Hepatocyte (in vitro differentiated cells): ENCODE measurements at regions not wholly inside any gene's neighbourhood (a gene's known extent, or its start where the extent isn't known, plus 50 kb on each side); places are given as distances from the start of the nearest gene placed in this dataset.

Source experiments
- DNase-seq: peaks from one replicate; pipeline ENCODE4 v3.0.0-alpha.2; 2016; ENCODE audit warnings: low spot score
- H2AFZ ChIP-seq: fragments of 200-600 bp; sonication (generic); 2 replicates; pipeline ENCODE4 v1.6.0; 2016; ENCODE audit warnings: antibody characterized with exemption, mild to moderate bottlenecking
- H3K27ac ChIP-seq: fragments of 200-600 bp; sonication (generic); 2 replicates; pipeline ENCODE4 v1.5.1; 2016; ENCODE audit warnings: mild to moderate bottlenecking
- H3K27me3 ChIP-seq: fragments of 200-600 bp; sonication (generic); 2 replicates; pipeline ENCODE4 v1.6.1; 2016
- H3K36me3 ChIP-seq: fragments of 200-600 bp; sonication (generic); replicated peaks from 2 replicates; pipeline ENCODE4 v1.5.1; 2016; ENCODE audit warnings: low read depth; ENCODE audit not compliant: insufficient read depth
- H3K4me1 ChIP-seq: fragments of 200-600 bp; sonication (generic); 2 replicates; pipeline ENCODE4 v1.5.1; 2016; ENCODE audit warnings: mild to moderate bottlenecking, moderate library complexity; ENCODE audit not compliant: insufficient read depth
- H3K4me2 ChIP-seq: fragments of 200-600 bp; sonication (generic); 2 replicates; pipeline ENCODE4 v1.6.0; 2016
- H3K4me3 ChIP-seq: fragments of 200-600 bp; sonication (generic); 2 replicates; pipeline ENCODE4 v1.5.1; 2016; ENCODE audit warnings: mild to moderate bottlenecking
- H3K79me2 ChIP-seq: fragments of 200-600 bp; sonication (generic); 2 replicates; pipeline ENCODE4 v1.6.0; 2017; ENCODE audit warnings: mild to moderate bottlenecking
- H3K9me2 ChIP-seq: fragments of 200-600 bp; sonication (generic); replicated peaks from 2 replicates; pipeline ENCODE4 v1.6.0; 2017; ENCODE audit warnings: mild to moderate bottlenecking; ENCODE audit not compliant: insufficient read depth
- H3K9me3 ChIP-seq: fragments of 200-600 bp; sonication (generic); 2 replicates; pipeline ENCODE4 v1.5.1; 2016; ENCODE audit warnings: low read depth, mild to moderate bottlenecking
- H4K20me1 ChIP-seq: fragments of 200-600 bp; sonication (generic); 2 replicates; pipeline ENCODE4 v1.6.0; 2016; ENCODE audit warnings: mild to moderate bottlenecking; ENCODE audit not compliant: insufficient read depth, poor library complexity, severe bottlenecking
- CTCF ChIP-seq: fragments of 200-600 bp; sonication (generic); IDR thresholded peaks from 2 replicates; pipeline ENCODE4 v1.5.1; 2016; ENCODE audit warnings: antibody characterized with exemption, mild to moderate bottlenecking; ENCODE audit not compliant: poor library complexity
- EZH2 ChIP-seq: fragments of 200-600 bp; sonication (generic); IDR thresholded peaks from 2 replicates; pipeline ENCODE4 v1.6.1; 2016; ENCODE audit warnings: antibody characterized with exemption, mild to moderate bottlenecking, borderline replicate concordance
- EZH2phosphoT487 ChIP-seq: fragments of 200-600 bp; sonication (generic); IDR thresholded peaks from one replicate; pipeline ENCODE4 v1.6.1; 2018; ENCODE audit warnings: antibody characterized with exemption, mild to moderate bottlenecking, low read depth, moderate library complexity; ENCODE audit not compliant: unreplicated experiment, severe bottlenecking
- WGBS: methylation state at CpG from one replicate; pipeline ENCODE4 v1.1.6; 2016; ENCODE audit warnings: low lambda C conversion rate; ENCODE audit errors: missing lambda C conversion rate; 5-methylcytosine and 5-hydroxymethylcytosine counted together

GRCh38 chr7:153921408-153921807 lies 130.8 kb upstream of the DPP6 start:
- Histone ChIP-seq H3K79me2 (no peaks in the 10 kb centered on the region), H3K9me3 (no peaks in the 10 kb centered on the region), H2AFZ (no peak overlapping the region), H3K4me2 (no peak overlapping the region), H3K4me1 (no peaks in the 10 kb centered on the region), H4K20me1 (no peaks in the 10 kb centered on the region), H3K27me3 (no peaks in the 10 kb centered on the region), H3K4me3 (no peak overlapping the region), H3K27ac (no peak overlapping the region), H3K9me2 (no peaks in the 10 kb centered on the region), H3K36me3 (no peaks in the 10 kb centered on the region)
- no peak for DNase-seq
- TF ChIP-seq CTCF (no peak), EZH2phosphoT487 (no peak), EZH2 (no peak)
- WGBS, result 83% methylated on average over 3 of the region's 3 CpGs

- H3K4me3 ChIP-seq, result no peak overlapping the region
- no peak for TF ChIP-seq CTCF
- no peak for TF ChIP-seq EZH2
- no peak for TF ChIP-seq EZH2phosphoT487
- H3K79me2 ChIP-seq, result no peaks in the 10 kb centered on the region
- H2AFZ ChIP-seq, result no peak overlapping the region
- DNase-seq, result no peak
- H3K4me1 ChIP-seq, result no peaks in the 10 kb centered on the region
- H3K27me3 ChIP-seq, result no peaks in the 10 kb centered on the region
- H3K9me2 ChIP-seq, result no peaks in the 10 kb centered on the region
- H3K9me3 ChIP-seq, result no peaks in the 10 kb centered on the region
- no peaks in the 10 kb centered on the region for H3K36me3 ChIP-seq
- WGBS, result 80% methylated on average over 2 of the region's 2 CpGs
- H3K4me2 ChIP-seq, result no peak overlapping the region
- H3K27ac ChIP-seq, result no peak overlapping the region
- no peaks in the 10 kb centered on the region for H4K20me1 ChIP-seq
These were observed 121.5 kb upstream of the DPP6 start for GRCh38 chr7:153930696-153931095.

GRCh38 chr7:153934048-153934447 lies 118.2 kb upstream of the DPP6 start:
- no peak overlapping the region for H3K4me3 ChIP-seq
- H3K27ac ChIP-seq, result no peak overlapping the region
- H3K9me3 ChIP-seq, result no peaks in the 10 kb centered on the region
- H3K4me1 ChIP-seq, result no peaks in the 10 kb centered on the region
- 65% methylated on average over 5 of the region's 5 CpGs for WGBS
- H3K4me2 ChIP-seq, result no peak overlapping the region
- no peaks in the 10 kb centered on the region for H4K20me1 ChIP-seq
- H2AFZ ChIP-seq, result no peak overlapping the region
- no peaks in the 10 kb centered on the region for H3K36me3 ChIP-seq
- H3K27me3 ChIP-seq, result no peaks in the 10 kb centered on the region
- DNase-seq, result no peak
- no peaks in the 10 kb centered on the region for H3K9me2 ChIP-seq
- H3K79me2 ChIP-seq, result no peaks in the 10 kb centered on the region
- TF ChIP-seq CTCF (no peak), EZH2phosphoT487 (no peak), EZH2 (no peak)

GRCh38 chr7:153934629-153935028 lies 117.6 kb upstream of the DPP6 start:
- Histone ChIP-seq H3K4me3 (no peak overlapping the region), H2AFZ (no peak overlapping the region), H3K27ac (no peak overlapping the region), H4K20me1 (no peaks in the 10 kb centered on the region), H3K27me3 (no peaks in the 10 kb centered on the region), H3K4me1 (no peaks in the 10 kb centered on the region), H3K4me2 (no peak overlapping the region), H3K9me2 (no peaks in the 10 kb centered on the region), H3K9me3 (no peaks in the 10 kb centered on the region), H3K36me3 (no peaks in the 10 kb centered on the region), H3K79me2 (no peaks in the 10 kb centered on the region)
- WGBS, result 77% methylated on average over 10 of the region's 10 CpGs
- TF ChIP-seq CTCF, result no peak
- no peak for TF ChIP-seq EZH2phosphoT487
- no peak for TF ChIP-seq EZH2
- DNase-seq, result no peak
